Mammary epithelial cell (primary cell): ENCODE measurements at regions not wholly inside any gene's neighbourhood (a gene's known extent, or its start where the extent isn't known, plus 50 kb on each side); places are given as distances from the start of the nearest gene placed in this dataset.

Experiments used
- EZH2 ChIP-seq: IDR thresholded peaks from 2 replicates; pipeline ENCODE4 v1.6.1; 2012; ENCODE audit warnings: low read length, inconsistent platforms, borderline replicate concordance
- TF ChIP-seq, protein P1 (sequence below), 2 donors: IDR thresholded peaks in 1 of 2; conservative IDR thresholded peaks in 1 of 2; 2 replicates each; pipeline ENCODE4 v1.5.1; 2011 to 2012; ENCODE audit warnings: inconsistent platforms in 2 of 2, low read length in 2 of 2, mild to moderate bottlenecking in 2 of 2, control low read depth in 1 of 2, low read depth in 1 of 2; ENCODE audit not compliant: insufficient read depth in 1 of 2; ENCODE audit errors: extremely low read depth in 1 of 2

DNA sequence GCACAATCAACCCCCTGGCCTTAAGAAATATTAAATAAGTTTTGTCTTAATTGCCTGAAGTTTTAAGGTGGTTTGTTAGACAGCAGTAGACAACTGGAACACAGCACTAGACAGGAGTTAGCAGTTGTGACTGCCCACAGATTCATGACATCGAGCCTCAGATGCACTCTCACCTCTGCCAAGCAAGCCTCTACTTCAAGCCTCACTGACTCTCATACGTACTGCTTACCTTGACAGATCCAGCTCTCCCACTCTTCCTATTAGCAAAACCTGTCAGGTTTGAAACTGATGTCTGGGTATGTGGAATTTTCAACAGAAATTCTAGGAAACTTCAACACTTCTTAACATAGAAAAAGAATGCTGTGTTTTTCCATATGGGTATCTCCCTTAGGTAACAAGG lies 382.9 kb upstream of the DPH6 start:
- TF ChIP-seq, protein P1, sequence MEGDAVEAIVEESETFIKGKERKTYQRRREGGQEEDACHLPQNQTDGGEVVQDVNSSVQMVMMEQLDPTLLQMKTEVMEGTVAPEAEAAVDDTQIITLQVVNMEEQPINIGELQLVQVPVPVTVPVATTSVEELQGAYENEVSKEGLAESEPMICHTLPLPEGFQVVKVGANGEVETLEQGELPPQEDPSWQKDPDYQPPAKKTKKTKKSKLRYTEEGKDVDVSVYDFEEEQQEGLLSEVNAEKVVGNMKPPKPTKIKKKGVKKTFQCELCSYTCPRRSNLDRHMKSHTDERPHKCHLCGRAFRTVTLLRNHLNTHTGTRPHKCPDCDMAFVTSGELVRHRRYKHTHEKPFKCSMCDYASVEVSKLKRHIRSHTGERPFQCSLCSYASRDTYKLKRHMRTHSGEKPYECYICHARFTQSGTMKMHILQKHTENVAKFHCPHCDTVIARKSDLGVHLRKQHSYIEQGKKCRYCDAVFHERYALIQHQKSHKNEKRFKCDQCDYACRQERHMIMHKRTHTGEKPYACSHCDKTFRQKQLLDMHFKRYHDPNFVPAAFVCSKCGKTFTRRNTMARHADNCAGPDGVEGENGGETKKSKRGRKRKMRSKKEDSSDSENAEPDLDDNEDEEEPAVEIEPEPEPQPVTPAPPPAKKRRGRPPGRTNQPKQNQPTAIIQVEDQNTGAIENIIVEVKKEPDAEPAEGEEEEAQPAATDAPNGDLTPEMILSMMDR (conservative IDR thresholded peaks at IDR 0.05 in 1 of 2, IDR thresholded peaks at IDR 0.05 in 1 of 2; ENCODE audit: extremely low read depth in 1 of 2, insufficient read depth in 1 of 2, low read depth in 1 of 2, low read length in 2 of 2): no peak
- no peak for TF ChIP-seq EZH2
